Loucy (cell line): ENCODE measurements at regions not wholly inside any gene's neighbourhood (a gene's known extent, or its start where the extent isn't known, plus 50 kb on each side); places are given as distances from the start of the nearest gene placed in this dataset.

ENCODE experiments used
- CTCF ChIP-seq: fragments of 200-600 bp; sonication (generic); conservative IDR thresholded peaks from 2 replicates; pipeline ENCODE4 v1.5.1; 2014; ENCODE audit warnings: mild to moderate bottlenecking, antibody characterized with exemption, low read length
- EZH2phosphoT487 ChIP-seq: fragments of 200-600 bp; IDR thresholded peaks from 2 replicates; pipeline ENCODE4 v1.6.1; 2018; ENCODE audit warnings: antibody characterized with exemption, mild to moderate bottlenecking, moderate library complexity, borderline replicate concordance

- TF ChIP-seq CTCF (peak; percentile 49), EZH2phosphoT487 (no peak)
These were observed 479.3 kb upstream of the ZFHX3 start for GRCh38 chr16:73527187-73527586.
